ENCODE measurements at regions not wholly inside any gene's neighbourhood (a gene's known extent, or its start where the extent isn't known, plus 50 kb on each side); places are given as distances from the start of the nearest gene placed in this dataset.

GRCh38 chr10:71084818-71085126, 127.6 kb upstream of the UNC5B start:
- TF ChIP-seq CTCF (IDR thresholded peaks at IDR 0.05) = no peak
- TF ChIP-seq EZH2 (IDR thresholded peaks at IDR 0.05) = no peak

All from neural progenitor cell (in vitro differentiated cells).